ENCODE measurements at regions not wholly inside any gene's neighbourhood (a gene's known extent, or its start where the extent isn't known, plus 50 kb on each side); places are given as distances from the start of the nearest gene placed in this dataset.

- Histone ChIP-seq H3K9me3 (no peaks in the 10 kb centered on the region), H3K27ac (no peak overlapping the region), H3K27me3 (no peaks in the 10 kb centered on the region), H3K36me3 (no peaks in the 10 kb centered on the region), H3K4me1 (no peaks in the 10 kb centered on the region), H3K4me3 (no peak overlapping the region)
- no peak for DNase-seq
- in situ Hi-C loops (cut with MboI; ENCODE audit: low pct_ligation_motif_present in 1 of 4, low pct_unique_long_range_greater_than_20kb in 1 of 4, low sequenced_read_pairs in 3 of 4) (no loop called here), intact Hi-C loops (cut with DNase I; ENCODE audit: low total_unique reads) (no loop called here)
- 82 to 90% methylated on average over 3 to 4 of the region's 4 CpGs for WGBS, 2 donors (ENCODE audit: low coverage in 1 of 2)
- TF ChIP-seq POLR2AphosphoS5 (IDR thresholded peaks at IDR 0.05) (no peak), POLR2A (IDR thresholded peaks at IDR 0.05) (no peak), EP300 (IDR thresholded peaks at IDR 0.05; ENCODE audit: low read depth) (no peak), CTCF (IDR thresholded peaks at IDR 0.05) (no peak)
Measured at GRCh38 chr1:14180738-14181137, 417.7 kb upstream of the KAZN start.

- H3K4me1 ChIP-seq: no peaks in the 10 kb centered on the region
- H3K27me3 ChIP-seq: no peaks in the 10 kb centered on the region
- H3K36me3 ChIP-seq: no peaks in the 10 kb centered on the region
- in situ Hi-C loops (cut with MboI; ENCODE audit: low pct_ligation_motif_present in 1 of 4, low pct_unique_long_range_greater_than_20kb in 1 of 4, low sequenced_read_pairs in 3 of 4): no loop called here
- no peak overlapping the region for H3K27ac ChIP-seq
- intact Hi-C loops (cut with DNase I; ENCODE audit: low total_unique reads): no loop called here
- no peak for DNase-seq
- no peak for TF ChIP-seq CTCF (IDR thresholded peaks at IDR 0.05)
- no peak for TF ChIP-seq POLR2A (IDR thresholded peaks at IDR 0.05)
- TF ChIP-seq POLR2AphosphoS5 (IDR thresholded peaks at IDR 0.05): no peak
- TF ChIP-seq EP300 (IDR thresholded peaks at IDR 0.05; ENCODE audit: low read depth): no peak
- H3K9me3 ChIP-seq: no peaks in the 10 kb centered on the region
- no peak overlapping the region for H3K4me3 ChIP-seq
- 58 to 60% methylated on average over 6 to 9 of the region's 9 CpGs for whole genome bisulfite sequencing, 2 donors (ENCODE audit: low coverage in 1 of 2)
Measured at GRCh38 chr1:14181191-14181795, 417.2 kb upstream of the KAZN start.

GRCh38 chr1:14182856-14183255 is 415.6 kb upstream of the KAZN start:
- Histone ChIP-seq H3K9me3 (no peaks in the 10 kb centered on the region), H3K4me1 (no peaks in the 10 kb centered on the region), H3K27ac (no peak overlapping the region), H3K4me3 (no peak overlapping the region), H3K36me3 (no peaks in the 10 kb centered on the region), H3K27me3 (no peaks in the 10 kb centered on the region)
- in situ Hi-C loops (cut with MboI; ENCODE audit: low pct_ligation_motif_present in 1 of 4, low pct_unique_long_range_greater_than_20kb in 1 of 4, low sequenced_read_pairs in 3 of 4): no loop called here
- 83 to 88% methylated on average over 5 of the region's 5 CpGs for WGBS, 2 donors (ENCODE audit: low coverage in 1 of 2)
- TF ChIP-seq POLR2AphosphoS5 (IDR thresholded peaks at IDR 0.05) (no peak), EP300 (IDR thresholded peaks at IDR 0.05; ENCODE audit: low read depth) (no peak), CTCF (IDR thresholded peaks at IDR 0.05) (no peak), POLR2A (IDR thresholded peaks at IDR 0.05) (no peak)
- no peak for DNase-seq
- intact Hi-C loops (cut with DNase I; ENCODE audit: low total_unique reads): no loop called here

GRCh38 chr1:14183329-14183728 is 415.2 kb upstream of the KAZN start:
- no peaks in the 10 kb centered on the region for H3K36me3 ChIP-seq
- H3K27me3 ChIP-seq: no peaks in the 10 kb centered on the region
- H3K4me3 ChIP-seq: no peak overlapping the region
- in situ Hi-C loops (cut with MboI; ENCODE audit: low pct_ligation_motif_present in 1 of 4, low pct_unique_long_range_greater_than_20kb in 1 of 4, low sequenced_read_pairs in 3 of 4) (no loop called here), intact Hi-C loops (cut with DNase I; ENCODE audit: low total_unique reads) (no loop called here)
- H3K9me3 ChIP-seq: no peaks in the 10 kb centered on the region
- whole genome bisulfite sequencing, 2 donors (ENCODE audit: low coverage in 1 of 2): 91 to 93% methylated on average over 9 to 11 of the region's 11 CpGs
- TF ChIP-seq EP300 (IDR thresholded peaks at IDR 0.05; ENCODE audit: low read depth) (no peak), CTCF (IDR thresholded peaks at IDR 0.05) (no peak), POLR2AphosphoS5 (IDR thresholded peaks at IDR 0.05) (no peak), POLR2A (IDR thresholded peaks at IDR 0.05) (no peak)
- no peak overlapping the region for H3K27ac ChIP-seq
- DNase-seq: no peak
- H3K4me1 ChIP-seq: no peaks in the 10 kb centered on the region
